Muscle layer of colon (tissue), 2 donors: ENCODE measurements at regions not wholly inside any gene's neighbourhood (a gene's known extent, or its start where the extent isn't known, plus 50 kb on each side); places are given as distances from the start of the nearest gene placed in this dataset.

Experiments
- H3K27ac ChIP-seq: one replicate; pipeline ENCODE4 v1.7.0; 2013; ENCODE audit warnings: low read depth, mild to moderate bottlenecking, low read length, moderate library complexity
- H3K27me3 ChIP-seq, 2 donors: one replicate each; pipeline ENCODE4 v1.7.0; 2013; ENCODE audit warnings: low read length in 2 of 2, mild to moderate bottlenecking in 2 of 2; ENCODE audit not compliant: insufficient read depth in 2 of 2, control insufficient read depth in 1 of 2
- H3K36me3 ChIP-seq: one replicate; pipeline ENCODE4 v1.7.0; 2013; ENCODE audit warnings: mild to moderate bottlenecking, low read length; ENCODE audit not compliant: insufficient read depth
- H3K4me1 ChIP-seq: one replicate; pipeline ENCODE4 v1.7.0; 2013; ENCODE audit warnings: mild to moderate bottlenecking, low read length; ENCODE audit not compliant: insufficient read depth
- H3K4me3 ChIP-seq, 2 donors: one replicate each; pipeline ENCODE4 v1.7.0; 2013; ENCODE audit warnings: low read length in 2 of 2, low read depth in 1 of 2, mild to moderate bottlenecking in 1 of 2, moderate library complexity in 1 of 2
- H3K9ac ChIP-seq: one replicate; pipeline ENCODE4 v1.7.0; 2013; ENCODE audit warnings: low read length
- H3K9me3 ChIP-seq: one replicate; pipeline ENCODE4 v1.7.0; 2013; ENCODE audit warnings: mild to moderate bottlenecking, low read length
- donor health status: abdominal sarcoma.
- donor health status: Adenocarcinoma of cecum.

DNA sequence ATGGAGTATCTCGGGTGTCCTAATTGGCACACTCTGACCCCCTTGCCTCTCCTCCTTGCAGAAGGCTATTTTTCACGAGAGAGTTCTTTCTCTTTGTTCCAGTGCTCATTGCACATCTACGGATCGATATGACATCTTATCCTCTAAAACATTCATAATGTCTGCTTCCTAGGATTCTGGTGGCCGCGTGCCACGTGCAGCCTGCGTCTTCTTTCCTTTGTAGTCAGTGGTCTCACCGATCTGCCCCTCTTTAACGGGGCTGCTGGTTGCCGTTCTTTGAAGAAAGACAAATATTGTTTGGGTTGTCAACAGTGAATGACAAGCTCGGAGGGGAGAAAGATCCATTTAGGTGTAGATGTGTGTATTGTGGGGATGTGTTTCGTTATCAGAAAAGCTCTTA is 252.4 kb upstream of the WWC1 start:
- Histone ChIP-seq H3K27me3 (no peaks in the 10 kb centered on the region), H3K27ac (no peak overlapping the region), H3K9ac (no peak overlapping the region), H3K9me3 (no peaks in the 10 kb centered on the region), H3K4me1 (no peaks in the 10 kb centered on the region), H3K4me3 (no peak overlapping the region), H3K36me3 (no peaks in the 10 kb centered on the region)

DNA sequence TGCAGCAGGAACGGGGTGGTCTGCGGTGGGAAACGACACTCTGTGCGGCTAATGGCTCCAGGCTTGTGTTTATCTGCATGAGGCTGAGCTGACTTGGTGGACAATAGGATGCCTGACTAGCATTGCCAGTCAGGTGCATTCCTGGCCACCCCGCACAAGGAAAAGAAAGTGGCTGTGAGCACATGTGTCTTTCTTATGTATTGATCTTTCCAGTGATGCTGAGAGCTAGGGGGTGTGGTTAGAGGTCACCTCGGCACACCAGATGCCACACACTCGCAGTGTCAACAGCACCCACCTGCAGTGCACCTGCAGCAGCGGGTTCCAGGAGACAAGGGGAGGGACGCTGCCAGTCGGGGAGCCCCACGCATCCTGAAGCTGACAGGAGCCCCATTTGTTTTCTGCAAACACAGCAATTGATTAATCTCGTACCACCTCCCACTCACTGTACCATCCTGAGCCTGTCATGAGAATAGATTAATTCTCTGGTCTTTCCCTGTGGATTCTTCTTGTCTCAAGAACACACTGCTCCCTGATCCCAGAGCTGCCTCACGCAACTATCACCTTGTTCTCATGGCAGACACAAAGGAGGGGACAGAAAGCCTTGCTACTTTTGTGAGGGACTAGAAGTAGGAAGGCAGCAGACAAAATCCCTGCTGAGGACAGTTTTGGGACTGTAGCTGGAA is 251.7 kb upstream of the WWC1 start:
- H3K36me3 ChIP-seq = no peaks in the 10 kb centered on the region
- H3K27ac ChIP-seq = no peak overlapping the region
- H3K27me3 ChIP-seq = no peaks in the 10 kb centered on the region
- no peaks in the 10 kb centered on the region for H3K9me3 ChIP-seq
- H3K4me1 ChIP-seq = no peaks in the 10 kb centered on the region
- H3K4me3 ChIP-seq = no peak overlapping the region
- H3K9ac ChIP-seq = no peak overlapping the region

DNA sequence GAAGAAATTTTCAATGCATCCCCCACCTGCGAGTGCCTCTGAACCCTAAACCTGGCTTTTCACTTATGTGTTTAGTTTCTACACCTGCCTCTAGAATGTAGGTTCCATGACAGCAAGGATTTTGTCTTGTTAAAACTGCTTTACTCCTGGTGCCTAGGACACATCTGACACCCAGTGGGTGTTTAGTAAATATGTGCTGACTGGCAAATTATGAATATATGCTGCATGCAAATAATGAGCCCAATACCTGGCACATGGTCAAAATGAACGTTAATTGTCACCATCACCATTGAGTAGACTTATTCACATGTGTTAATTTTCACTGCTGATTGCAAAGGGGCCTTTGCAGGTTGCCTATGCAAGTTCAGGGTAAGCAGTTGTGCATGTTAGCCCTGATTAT is 249.9 kb upstream of the WWC1 start:
- H3K9ac ChIP-seq = no peak overlapping the region
- no peaks in the 10 kb centered on the region for H3K4me1 ChIP-seq
- no peak overlapping the region for H3K4me3 ChIP-seq
- no peak overlapping the region for H3K27ac ChIP-seq
- no peaks in the 10 kb centered on the region for H3K27me3 ChIP-seq
- no peaks in the 10 kb centered on the region for H3K9me3 ChIP-seq
- H3K36me3 ChIP-seq = no peaks in the 10 kb centered on the region

DNA sequence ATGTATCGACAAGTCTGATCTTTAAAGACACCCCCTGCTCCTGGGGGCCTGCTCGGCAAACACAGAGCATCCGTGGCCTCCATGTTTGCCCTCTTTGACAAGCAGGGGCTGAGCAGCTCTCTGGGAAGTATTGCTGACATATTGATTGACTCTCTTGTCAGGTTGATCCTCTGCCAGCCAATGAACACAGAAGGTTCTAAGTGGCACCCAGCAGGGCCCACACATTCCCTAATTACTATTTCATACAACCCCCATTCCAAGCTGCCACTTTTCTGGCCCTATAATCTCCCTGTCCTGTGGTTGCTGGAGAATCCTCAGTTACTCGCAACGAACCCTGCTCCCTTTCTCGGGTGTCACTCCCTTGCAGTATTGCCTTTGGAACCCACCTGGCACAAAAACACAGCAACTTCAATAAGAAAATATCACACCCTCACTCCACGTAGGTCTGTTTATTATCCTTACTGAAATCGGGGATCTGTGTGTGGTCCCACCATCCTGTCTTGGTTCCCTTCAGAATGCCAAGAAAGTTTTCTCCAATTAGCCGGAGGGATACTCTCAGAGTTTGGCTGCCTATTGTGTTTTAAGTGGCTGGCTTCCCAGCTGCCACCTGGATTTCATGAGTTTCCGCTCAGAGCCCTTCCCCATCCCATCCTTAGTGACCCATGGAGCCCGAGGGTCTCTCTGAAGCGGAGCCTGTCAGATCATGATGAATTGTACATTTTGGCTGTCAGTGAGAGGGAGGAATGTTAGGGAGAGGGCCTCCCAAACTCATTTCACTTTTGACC is 249.0 kb upstream of the WWC1 start:
- Histone ChIP-seq H3K4me3 (no peak overlapping the region), H3K4me1 (peaks cover 3% of the 10 kb centered on the region), H3K9me3 (no peaks in the 10 kb centered on the region), H3K27ac (no peak overlapping the region), H3K36me3 (no peaks in the 10 kb centered on the region), H3K27me3 (no peaks in the 10 kb centered on the region), H3K9ac (no peak overlapping the region)

DNA sequence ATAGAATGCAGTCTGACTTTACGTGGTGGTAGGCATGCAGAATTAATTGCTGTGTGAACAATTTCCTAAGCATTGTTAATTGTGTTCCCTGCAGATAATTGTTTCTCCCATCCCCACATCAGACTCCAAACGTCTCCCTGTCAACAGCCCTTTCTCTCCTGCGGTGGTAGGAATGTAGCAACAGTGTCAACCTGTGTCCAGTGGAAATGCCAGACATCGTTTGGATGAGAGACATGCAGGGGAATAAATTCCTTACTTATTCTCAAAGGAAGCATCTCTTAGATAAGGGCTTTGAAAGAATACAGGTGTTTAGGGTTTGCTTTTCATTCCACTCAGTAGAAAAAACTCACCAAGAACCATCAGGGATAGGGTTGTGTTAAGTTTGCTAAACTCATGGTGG is 245.3 kb upstream of the WWC1 start:
- Histone ChIP-seq H3K36me3 (no peaks in the 10 kb centered on the region), H3K9me3 (no peaks in the 10 kb centered on the region), H3K9ac (no peak overlapping the region), H3K4me3 (no peak overlapping the region), H3K27ac (no peak overlapping the region), H3K27me3 (no peaks in the 10 kb centered on the region), H3K4me1 (peaks cover 8% of the 10 kb centered on the region)

DNA sequence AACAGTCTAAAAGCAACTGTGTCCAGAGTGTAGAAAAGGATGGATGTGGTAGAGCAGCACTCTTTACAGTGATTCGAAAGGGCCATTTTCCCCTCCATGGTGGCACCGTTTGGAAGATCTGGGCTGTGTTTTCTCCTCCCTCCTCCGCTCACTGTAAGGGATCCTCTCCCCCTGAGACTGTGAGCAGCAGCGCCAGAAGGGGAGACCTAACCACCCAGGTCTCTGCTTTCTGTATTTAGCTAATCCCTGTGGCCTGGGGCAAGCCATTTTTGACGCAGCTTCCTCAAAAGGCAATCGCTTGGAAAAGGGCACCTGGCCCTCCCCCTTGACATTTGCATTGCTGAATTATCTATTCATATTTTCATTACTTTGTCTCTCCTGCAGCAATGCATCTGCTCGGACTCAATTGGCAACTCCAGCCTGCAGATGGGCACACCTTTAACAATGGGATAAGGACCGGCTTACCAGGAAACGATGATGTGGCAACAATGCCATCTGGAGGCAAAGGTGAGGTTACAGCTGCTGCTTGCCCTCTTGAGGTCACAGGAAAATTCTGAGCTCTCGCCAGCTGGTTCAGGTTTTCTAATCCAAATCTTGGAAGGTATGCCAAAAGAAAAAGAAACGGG is 244.3 kb upstream of the WWC1 start:
- Histone ChIP-seq H3K36me3 (no peaks in the 10 kb centered on the region), H3K4me3 (no peak overlapping the region), H3K27me3 (no peaks in the 10 kb centered on the region), H3K9me3 (no peaks in the 10 kb centered on the region), H3K4me1 (peaks cover 8% of the 10 kb centered on the region), H3K27ac (no peak overlapping the region), H3K9ac (no peak overlapping the region)

DNA sequence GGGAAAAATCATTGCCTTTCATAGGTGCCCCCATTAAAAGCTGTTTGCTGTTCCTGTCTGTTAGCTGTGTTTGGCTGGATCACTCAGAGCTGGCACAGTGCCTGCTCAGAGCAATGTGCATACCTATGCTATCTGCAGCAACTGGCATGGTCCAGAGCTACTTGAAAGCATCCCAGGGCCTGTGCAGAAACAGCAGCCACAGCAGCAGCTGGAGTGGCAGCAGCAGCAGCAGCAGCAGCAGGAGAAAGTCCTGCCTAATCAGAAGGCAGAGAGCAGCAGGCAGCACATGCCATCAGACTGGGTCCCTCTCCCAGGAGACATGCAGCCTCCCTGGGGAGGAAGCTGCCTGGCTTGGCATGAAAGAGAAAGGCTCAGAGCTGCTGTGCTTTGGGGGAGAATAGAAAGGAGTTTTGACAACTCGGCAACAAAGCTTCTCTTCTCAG is 243.8 kb upstream of the WWC1 start:
- Histone ChIP-seq H3K36me3 (no peaks in the 10 kb centered on the region), H3K4me3 (no peak overlapping the region), H3K27me3 (no peaks in the 10 kb centered on the region), H3K4me1 (peaks cover 8% of the 10 kb centered on the region), H3K9ac (no peak overlapping the region), H3K27ac (no peak overlapping the region), H3K9me3 (no peaks in the 10 kb centered on the region)

DNA sequence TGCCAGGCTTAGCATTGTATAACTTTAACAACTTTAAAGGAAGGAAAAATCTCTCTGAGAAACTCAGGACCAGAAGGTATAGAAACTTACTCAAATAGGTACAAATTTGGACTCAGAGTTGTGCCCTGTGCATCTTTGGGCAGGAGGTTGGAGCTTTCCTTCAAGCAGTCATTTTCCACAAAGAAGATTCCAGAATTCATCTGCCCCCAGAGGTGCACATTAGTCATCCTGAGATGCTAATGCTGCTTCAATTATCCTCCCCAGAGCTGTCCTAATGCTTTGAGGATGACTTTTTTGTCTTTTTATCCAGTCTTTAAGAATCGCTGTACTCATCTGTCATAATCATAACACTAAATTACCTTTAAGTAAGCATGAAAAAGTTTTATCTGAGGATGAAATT is 243.0 kb upstream of the WWC1 start:
- Histone ChIP-seq H3K9me3 (no peaks in the 10 kb centered on the region), H3K4me1 (peaks cover 8% of the 10 kb centered on the region)

DNA sequence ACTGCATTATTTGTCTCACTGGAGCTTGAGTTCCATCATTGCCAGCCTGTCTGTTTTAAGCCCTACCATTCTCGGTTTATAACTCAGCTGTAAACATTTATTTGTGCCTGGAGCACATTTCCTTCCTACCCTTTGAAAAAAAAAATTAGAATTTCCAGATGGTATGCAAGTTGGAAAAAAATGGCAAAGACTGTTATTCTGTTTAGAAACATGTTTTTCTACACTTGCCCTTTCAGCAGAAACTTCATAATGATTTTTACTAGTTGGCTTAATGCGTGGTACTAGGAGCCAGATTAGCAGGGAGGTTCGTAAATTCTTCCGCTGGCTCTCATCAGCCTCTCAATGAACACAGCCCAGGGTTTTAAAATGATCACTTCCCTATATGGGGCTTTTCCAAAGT is 238.8 kb upstream of the WWC1 start:
- H3K9me3 ChIP-seq = no peaks in the 10 kb centered on the region
- no peak overlapping the region for H3K4me3 ChIP-seq
- H3K27me3 ChIP-seq = no peaks in the 10 kb centered on the region
- no peaks in the 10 kb centered on the region for H3K36me3 ChIP-seq
- no peak overlapping the region for H3K9ac ChIP-seq
- H3K4me1 ChIP-seq = peaks cover 3% of the 10 kb centered on the region
- no peak overlapping the region for H3K27ac ChIP-seq

More for the DNA sequence above, 243.0 kb upstream of the WWC1 start:
- Histone ChIP-seq H3K27ac (no peak overlapping the region), H3K4me3 (no peak overlapping the region), H3K36me3 (no peaks in the 10 kb centered on the region), H3K9ac (no peak overlapping the region), H3K27me3 (no peaks in the 10 kb centered on the region)

DNA sequence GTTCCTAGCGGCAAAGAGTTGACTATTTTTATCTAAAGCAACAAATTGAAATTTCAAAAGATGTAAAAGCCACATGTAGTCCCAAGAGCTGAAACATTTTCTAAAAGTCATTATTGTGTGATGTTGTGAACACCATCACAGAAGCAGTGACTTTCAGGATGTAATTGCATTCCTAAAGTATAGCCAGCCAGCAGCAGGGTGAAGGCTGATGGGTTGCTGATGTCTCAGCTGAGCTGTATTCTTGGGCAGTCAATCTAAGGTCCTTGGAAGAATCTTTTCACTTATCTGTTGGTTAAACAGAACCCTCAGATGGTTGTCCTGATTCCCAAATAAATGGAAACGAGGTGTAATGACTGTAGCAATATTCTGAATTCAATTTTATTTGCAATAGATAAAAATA is 237.4 kb upstream of the WWC1 start:
- Histone ChIP-seq H3K4me1 (no peaks in the 10 kb centered on the region), H3K27ac (no peak overlapping the region), H3K9ac (no peak overlapping the region), H3K27me3 (no peaks in the 10 kb centered on the region), H3K4me3 (no peak overlapping the region), H3K9me3 (no peaks in the 10 kb centered on the region), H3K36me3 (no peaks in the 10 kb centered on the region)

DNA sequence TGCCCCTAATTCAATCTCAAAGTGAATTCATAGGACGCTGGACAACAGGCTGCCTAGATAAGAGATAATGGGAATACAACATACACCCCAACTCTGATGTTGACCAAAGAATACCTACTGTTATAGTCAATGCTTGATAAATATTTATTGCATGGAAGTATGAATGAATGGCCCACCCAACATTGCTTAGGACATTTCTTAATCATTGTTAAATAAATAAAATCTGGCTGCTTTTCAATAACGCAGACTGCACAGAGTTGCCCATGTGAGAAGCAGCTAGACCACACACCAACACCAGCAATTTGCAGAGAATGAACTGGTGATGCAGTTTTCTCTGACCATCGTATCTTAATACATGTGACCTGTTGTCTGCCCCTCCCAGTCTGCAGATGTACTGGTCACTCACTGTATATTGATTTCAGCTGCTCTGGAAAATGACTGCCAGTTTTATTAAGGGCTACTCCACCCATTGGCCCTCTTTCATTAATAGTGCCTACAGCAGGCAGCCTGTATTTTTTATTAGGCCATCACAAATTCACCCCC is 236.2 kb upstream of the WWC1 start:
- Histone ChIP-seq H3K27ac (no peak overlapping the region), H3K4me1 (no peaks in the 10 kb centered on the region), H3K36me3 (no peaks in the 10 kb centered on the region), H3K9me3 (no peaks in the 10 kb centered on the region), H3K9ac (no peak overlapping the region), H3K27me3 (no peaks in the 10 kb centered on the region), H3K4me3 (no peak overlapping the region)
